ENCODE measurements at regions not wholly inside any gene's neighbourhood (a gene's known extent, or its start where the extent isn't known, plus 50 kb on each side); places are given as distances from the start of the nearest gene placed in this dataset.

GRCh38 chr7:89474456-89474855 lies 678.9 kb upstream of the TEX47 start (continued):
- no peak for TF ChIP-seq HMGXB4 (CRISPR knock-in tag; IDR thresholded peaks at IDR 0.05)
- no peak for TF ChIP-seq ZNF121 (CRISPR knock-in tag; IDR thresholded peaks at IDR 0.05)
- no peak for TF ChIP-seq FOXP1 (CRISPR knock-in tag; IDR thresholded peaks at IDR 0.05; ENCODE audit: borderline replicate concordance)
- no peak for TF ChIP-seq ERG (CRISPR knock-in tag; IDR thresholded peaks at IDR 0.05)
- no peak for TF ChIP-seq HMGA2 (CRISPR knock-in tag; IDR thresholded peaks at IDR 0.05)
- no peak for TF ChIP-seq TCF7 (CRISPR knock-in tag; IDR thresholded peaks at IDR 0.05; ENCODE audit: low read depth)
- no peak for TF ChIP-seq ZBTB43 (CRISPR knock-in tag; IDR thresholded peaks at IDR 0.05)

- H3K4me3 Mint-ChIP-seq = no peak overlapping the region
- H3K27me3 Mint-ChIP-seq (ENCODE audit: low read depth) = no peaks in the 10 kb centered on the region
- DNase-seq (ENCODE audit: low spot score) (no peak), ATAC-seq (peak; percentile 69)
- ChIA-PET POLR2A (no interaction called here), CTCF (no interaction called here)
- no peaks in the 10 kb centered on the region for H3K4me1 Mint-ChIP-seq
- no peaks in the 10 kb centered on the region for H3K9me3 Mint-ChIP-seq
- H3K27ac Mint-ChIP-seq = no peak overlapping the region
- no peaks in the 10 kb centered on the region for H3K36me3 Mint-ChIP-seq
- TF ChIP-seq PRDM15 (CRISPR knock-in tag; IDR thresholded peaks at IDR 0.05) (no peak), ZNF396 (CRISPR knock-in tag; IDR thresholded peaks at IDR 0.05; ENCODE audit: borderline replicate concordance) (no peak), ZBTB21 (CRISPR knock-in tag; IDR thresholded peaks at IDR 0.05; ENCODE audit: borderline replicate concordance) (no peak), ARID4B (CRISPR knock-in tag; IDR thresholded peaks at IDR 0.05; ENCODE audit: borderline replicate concordance) (no peak), E2F5 (CRISPR knock-in tag; IDR thresholded peaks at IDR 0.05) (no peak), GABPB1 (CRISPR knock-in tag; IDR thresholded peaks at IDR 0.05) (no peak), NFATC4 (CRISPR knock-in tag; IDR thresholded peaks at IDR 0.05) (no peak), JUN (CRISPR knock-in tag; IDR thresholded peaks at IDR 0.05) (no peak), AR (CRISPR knock-in tag; IDR thresholded peaks at IDR 0.05) (no peak), OVOL2 (CRISPR knock-in tag; IDR thresholded peaks at IDR 0.05; ENCODE audit: borderline replicate concordance) (no peak), ATF3 (CRISPR knock-in tag; conservative IDR thresholded peaks at IDR 0.05) (no peak), FOXJ3 (CRISPR knock-in tag; IDR thresholded peaks at IDR 0.05; ENCODE audit: borderline replicate concordance) (no peak)
These were observed 676.3 kb upstream of the STEAP1 start for GRCh38 chr7:89477991-89478390.

Data from WTC11 (cell line).